Ishikawa (cell line): ENCODE measurements at regions not wholly inside any gene's neighbourhood (a gene's known extent, or its start where the extent isn't known, plus 50 kb on each side); places are given as distances from the start of the nearest gene placed in this dataset.

Experiments
- CEBPB ChIP-seq: IDR thresholded peaks from 2 replicates; pipeline ENCODE4 v1.6.1; 2012
- CREB1 ChIP-seq: IDR thresholded peaks from 2 replicates; pipeline ENCODE4 v1.6.1; 2012; ENCODE audit warnings: low read depth
- EGR1 ChIP-seq: IDR thresholded peaks from 2 replicates; pipeline ENCODE4 v1.6.1; 2012
- EP300 ChIP-seq: IDR thresholded peaks from 2 replicates; pipeline ENCODE4 v1.6.1; 2012; ENCODE audit warnings: borderline replicate concordance
- NFIC ChIP-seq: IDR thresholded peaks from 2 replicates; pipeline ENCODE4 v1.6.1; 2012
- RAD21 ChIP-seq: IDR thresholded peaks from 2 replicates; pipeline ENCODE4 v1.6.1; 2012; ENCODE audit warnings: low read depth
- REST ChIP-seq: IDR thresholded peaks from 2 replicates; pipeline ENCODE4 v1.6.1; 2012; ENCODE audit warnings: low read depth, mild to moderate bottlenecking
- TAF1 ChIP-seq: IDR thresholded peaks from 2 replicates; pipeline ENCODE4 v1.6.1; 2012; ENCODE audit warnings: low read depth, mild to moderate bottlenecking
- TCF12 ChIP-seq: IDR thresholded peaks from 2 replicates; pipeline ENCODE4 v1.6.1; 2012; ENCODE audit warnings: low read depth
- TEAD4 ChIP-seq: IDR thresholded peaks from 2 replicates; pipeline ENCODE4 v1.6.1; 2012
- USF1 ChIP-seq: IDR thresholded peaks from 2 replicates; pipeline ENCODE4 v1.6.1; 2012
- YY1 ChIP-seq: IDR thresholded peaks from 2 replicates; pipeline ENCODE4 v1.6.1; 2012; ENCODE audit warnings: low read depth
- ZBTB7A ChIP-seq: IDR thresholded peaks from 2 replicates; pipeline ENCODE4 v1.6.1; 2012; ENCODE audit warnings: low read depth
- TF ChIP-seq, protein P1 (sequence below): IDR thresholded peaks from 2 replicates; pipeline ENCODE4 v1.6.1; 2012

DNA sequence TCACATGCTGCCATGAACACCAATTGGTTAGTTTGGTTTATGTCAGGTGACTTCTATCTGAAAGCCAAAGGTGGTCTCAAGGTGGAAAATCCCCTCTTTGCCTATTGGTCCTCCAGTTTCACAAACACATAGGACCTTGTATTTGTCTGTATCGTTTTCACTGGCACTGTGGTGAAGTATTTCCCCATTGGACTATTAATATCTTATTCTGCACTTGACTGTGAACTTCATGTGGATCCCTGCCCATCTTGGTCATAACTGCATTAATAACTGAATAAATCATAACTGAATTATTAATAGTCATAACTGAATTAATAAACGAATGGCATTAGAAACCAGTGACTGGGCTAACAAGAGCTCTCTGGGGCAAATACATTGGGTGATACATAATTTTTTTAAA is 341.3 kb upstream of the ADAMTS9 start:
- TF ChIP-seq EGR1, result no peak
- no peak for TF ChIP-seq USF1
- TF ChIP-seq REST, result no peak
- TF ChIP-seq CEBPB, result no peak
- TF ChIP-seq CREB1, result no peak
- TF ChIP-seq EP300, result no peak
- TF ChIP-seq YY1, result no peak
- no peak for TF ChIP-seq RAD21
- TF ChIP-seq TEAD4, result no peak
- no peak for TF ChIP-seq TAF1
- TF ChIP-seq, protein P1, sequence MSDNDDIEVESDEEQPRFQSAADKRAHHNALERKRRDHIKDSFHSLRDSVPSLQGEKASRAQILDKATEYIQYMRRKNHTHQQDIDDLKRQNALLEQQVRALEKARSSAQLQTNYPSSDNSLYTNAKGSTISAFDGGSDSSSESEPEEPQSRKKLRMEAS, result no peak
- TF ChIP-seq NFIC, result no peak
- no peak for TF ChIP-seq ZBTB7A
- TF ChIP-seq TCF12, result no peak
